ENCODE measurements at regions not wholly inside any gene's neighbourhood (a gene's known extent, or its start where the extent isn't known, plus 50 kb on each side); places are given as distances from the start of the nearest gene placed in this dataset.

DNA sequence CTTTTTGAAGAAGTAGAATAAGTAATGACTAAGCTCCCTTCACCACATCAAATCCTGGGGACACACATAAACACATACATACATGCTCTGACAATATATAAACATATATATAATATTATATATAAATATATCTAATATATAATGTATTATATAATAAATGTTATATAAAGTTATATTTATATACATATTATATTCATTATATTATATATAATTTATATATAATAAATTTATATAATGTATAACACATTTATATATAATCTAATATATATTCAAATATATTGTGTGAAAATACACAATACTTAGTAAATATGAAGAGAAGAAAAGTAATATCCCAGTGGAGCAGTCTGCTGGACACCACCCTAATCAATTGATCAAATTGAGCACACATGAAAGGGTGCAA, 2177.9 kb upstream of the CELF4 start:
- no peaks in the 10 kb centered on the region for H3K4me1 ChIP-seq
- H3F3A ChIP-seq (ENCODE audit: low read depth): no peaks in the 10 kb centered on the region
- H4K20me1 ChIP-seq (ENCODE audit: low read depth): no peaks in the 10 kb centered on the region
- H3K36me3 ChIP-seq: no peaks in the 10 kb centered on the region
- H3K27ac ChIP-seq: no peak overlapping the region
- H3K9ac ChIP-seq: no peak overlapping the region
- peaks cover 6% of the 10 kb centered on the region for H3K9me3 Mint-ChIP-seq
- no peak overlapping the region for H3K27ac Mint-ChIP-seq
- H2AFZ ChIP-seq (replicated peaks): no peak overlapping the region
- H3K36me3 Mint-ChIP-seq: peaks cover 10% of the 10 kb centered on the region
- peaks cover 2% of the 10 kb centered on the region for H3K27me3 Mint-ChIP-seq (ENCODE audit: insufficient read depth, low read depth)
- DNase-seq (ENCODE audit: low spot score): no peak
- H3K4me1 Mint-ChIP-seq: peaks cover 5% of the 10 kb centered on the region
- no peaks in the 10 kb centered on the region for H3K9me3 ChIP-seq (ENCODE audit: low read depth)
- no peaks in the 10 kb centered on the region for H3K27me3 ChIP-seq
- H3K4me2 ChIP-seq: no peak overlapping the region
- H3K79me2 ChIP-seq (ENCODE audit: low read depth): no peaks in the 10 kb centered on the region
- no peak overlapping the region for H3K4me3 ChIP-seq
- no peak overlapping the region for H3K4me3 Mint-ChIP-seq
- TF ChIP-seq EZH2 (IDR thresholded peaks at IDR 0.05) (no peak), EZH2phosphoT487 (IDR thresholded peaks at IDR 0.05) (no peak)
- TF ChIP-seq, protein P1, sequence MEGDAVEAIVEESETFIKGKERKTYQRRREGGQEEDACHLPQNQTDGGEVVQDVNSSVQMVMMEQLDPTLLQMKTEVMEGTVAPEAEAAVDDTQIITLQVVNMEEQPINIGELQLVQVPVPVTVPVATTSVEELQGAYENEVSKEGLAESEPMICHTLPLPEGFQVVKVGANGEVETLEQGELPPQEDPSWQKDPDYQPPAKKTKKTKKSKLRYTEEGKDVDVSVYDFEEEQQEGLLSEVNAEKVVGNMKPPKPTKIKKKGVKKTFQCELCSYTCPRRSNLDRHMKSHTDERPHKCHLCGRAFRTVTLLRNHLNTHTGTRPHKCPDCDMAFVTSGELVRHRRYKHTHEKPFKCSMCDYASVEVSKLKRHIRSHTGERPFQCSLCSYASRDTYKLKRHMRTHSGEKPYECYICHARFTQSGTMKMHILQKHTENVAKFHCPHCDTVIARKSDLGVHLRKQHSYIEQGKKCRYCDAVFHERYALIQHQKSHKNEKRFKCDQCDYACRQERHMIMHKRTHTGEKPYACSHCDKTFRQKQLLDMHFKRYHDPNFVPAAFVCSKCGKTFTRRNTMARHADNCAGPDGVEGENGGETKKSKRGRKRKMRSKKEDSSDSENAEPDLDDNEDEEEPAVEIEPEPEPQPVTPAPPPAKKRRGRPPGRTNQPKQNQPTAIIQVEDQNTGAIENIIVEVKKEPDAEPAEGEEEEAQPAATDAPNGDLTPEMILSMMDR (IDR thresholded peaks at IDR 0.05): no peak

DNA sequence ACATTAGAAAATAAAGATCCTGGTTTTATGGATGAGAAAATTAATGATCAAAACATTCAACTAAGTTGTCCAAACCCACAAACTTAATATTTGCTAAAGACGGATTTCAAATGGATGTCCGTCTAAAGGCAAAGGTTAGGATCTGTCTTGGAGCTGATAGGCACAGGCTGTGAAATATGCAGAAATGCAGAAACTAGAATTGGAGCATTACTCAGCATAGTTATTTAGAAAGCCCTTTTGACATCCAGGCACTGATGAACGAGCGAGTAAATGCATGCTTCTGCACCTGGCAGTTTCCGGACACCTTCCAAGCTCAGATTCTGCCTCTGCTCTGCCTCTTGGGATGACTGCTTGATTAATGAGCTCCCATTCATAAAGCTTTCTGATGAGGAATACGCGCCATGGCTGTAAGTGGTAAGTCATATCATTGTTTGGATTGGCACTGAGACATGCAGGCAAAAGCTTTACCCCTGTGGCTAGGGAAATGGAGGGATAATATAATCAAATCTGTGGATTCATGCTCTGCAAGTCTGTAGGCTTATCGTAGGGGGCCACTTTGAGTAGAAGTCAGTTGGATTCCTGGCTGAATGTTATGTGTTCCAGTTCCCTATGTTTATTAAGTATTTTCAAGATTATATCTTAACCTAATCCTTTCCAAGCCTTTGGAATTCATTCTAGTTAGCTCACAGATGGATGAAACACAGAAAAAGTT, 2176.3 kb upstream of the CELF4 start:
- Histone ChIP-seq H3K27me3 (no peaks in the 10 kb centered on the region), H4K20me1 (ENCODE audit: low read depth) (no peaks in the 10 kb centered on the region), H3F3A (ENCODE audit: low read depth) (no peaks in the 10 kb centered on the region), H3K79me2 (ENCODE audit: low read depth) (no peaks in the 10 kb centered on the region), H3K27ac (no peak overlapping the region), H3K9ac (no peak overlapping the region), H3K4me1 (no peaks in the 10 kb centered on the region), H2AFZ (replicated peaks) (no peak overlapping the region), H3K36me3 (no peaks in the 10 kb centered on the region), H3K4me3 (no peak overlapping the region), H3K9me3 (ENCODE audit: low read depth) (no peaks in the 10 kb centered on the region), H3K4me2 (no peak overlapping the region)
- Mint-ChIP-seq H3K27me3 (ENCODE audit: insufficient read depth, low read depth) (peaks cover 2% of the 10 kb centered on the region), H3K4me3 (no peak overlapping the region), H3K27ac (no peak overlapping the region), H3K9me3 (no peaks in the 10 kb centered on the region), H3K36me3 (peaks cover 4% of the 10 kb centered on the region), H3K4me1 (peaks cover 5% of the 10 kb centered on the region)
- DNase-seq (ENCODE audit: low spot score): no peak
- TF ChIP-seq EZH2 (IDR thresholded peaks at IDR 0.05) (no peak), EZH2phosphoT487 (IDR thresholded peaks at IDR 0.05) (no peak)
- TF ChIP-seq, protein P1 (IDR thresholded peaks at IDR 0.05): no peak

DNA sequence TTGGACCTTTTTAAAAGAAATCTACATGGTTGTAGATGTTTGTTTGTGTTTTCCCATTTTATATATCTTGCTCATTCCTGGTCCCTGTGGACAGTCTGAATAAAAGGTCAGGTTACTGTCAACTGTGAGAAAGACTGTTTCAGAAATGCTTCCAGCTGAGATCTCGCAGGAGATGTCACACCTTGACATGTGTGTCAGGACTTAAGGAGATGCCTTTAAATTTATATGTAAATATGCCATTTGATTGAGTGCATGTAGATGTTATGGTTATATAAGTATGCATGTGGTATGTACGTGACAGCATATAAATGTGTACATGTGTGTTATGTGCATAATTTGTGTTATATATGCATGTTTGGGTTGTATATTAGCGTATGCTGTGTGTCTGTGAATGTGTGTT, 2172.3 kb upstream of the CELF4 start:
- Histone ChIP-seq H3K4me2 (no peak overlapping the region), H3K9ac (no peak overlapping the region), H3K36me3 (no peaks in the 10 kb centered on the region), H3F3A (ENCODE audit: low read depth) (no peaks in the 10 kb centered on the region), H4K20me1 (ENCODE audit: low read depth) (no peaks in the 10 kb centered on the region), H2AFZ (replicated peaks) (no peak overlapping the region), H3K27me3 (no peaks in the 10 kb centered on the region), H3K4me3 (no peak overlapping the region), H3K27ac (no peak overlapping the region), H3K9me3 (ENCODE audit: low read depth) (no peaks in the 10 kb centered on the region), H3K4me1 (no peaks in the 10 kb centered on the region), H3K79me2 (ENCODE audit: low read depth) (no peaks in the 10 kb centered on the region)
- no peak for TF ChIP-seq EZH2 (IDR thresholded peaks at IDR 0.05)
- TF ChIP-seq EZH2phosphoT487 (IDR thresholded peaks at IDR 0.05): no peak
- TF ChIP-seq, protein P1 (IDR thresholded peaks at IDR 0.05): no peak
- peaks cover 10% of the 10 kb centered on the region for H3K36me3 Mint-ChIP-seq
- peaks cover under 1% of the 10 kb centered on the region for H3K27me3 Mint-ChIP-seq (ENCODE audit: insufficient read depth, low read depth)
- H3K27ac Mint-ChIP-seq: no peak overlapping the region
- H3K4me1 Mint-ChIP-seq: peaks cover 5% of the 10 kb centered on the region
- H3K4me3 Mint-ChIP-seq: no peak overlapping the region
- H3K9me3 Mint-ChIP-seq: no peaks in the 10 kb centered on the region
- DNase-seq (ENCODE audit: low spot score): no peak
